Heart left ventricle (tissue), 13 donors: ENCODE measurements at regions not wholly inside any gene's neighbourhood (a gene's known extent, or its start where the extent isn't known, plus 50 kb on each side); places are given as distances from the start of the nearest gene placed in this dataset.

Source experiments
- CTCF ChIP-seq, 12 donors: fragments of 200-600 bp; sonication (generic) in 4 of 12; IDR thresholded peaks; one replicate each; pipeline versions ENCODE4 v1.5.0 to v1.8.0; 2018 to 2022; ENCODE audit warnings: antibody characterized with exemption in 12 of 12, mild to moderate bottlenecking in 5 of 12
- POLR2A ChIP-seq, 2 donors: fragments of 450-650 bp; IDR thresholded peaks; one replicate each; pipeline ENCODE4 v1.6.1; 2017; ENCODE audit warnings: antibody characterized with exemption in 2 of 2, mild to moderate bottlenecking in 2 of 2, moderate library complexity in 2 of 2
- donor health status: ischemic (EF 13 %, LVEDD 7.1; RV severe dilation, severe dysfunction).
- donor health status: DM: no; HTN: yes; CAD: no.
- donor health status: DM: no; HTN: no; CAD: no.
- donor health status: ischemic (EF 25% LVEDD 6.9; RV normal size, moderate dysfunction).
- donor health status: ischemic (EF 25% LVEDD 5.7; RV mildly dilated, moderate dysfunction).
- donor health status: ischemic (EF 35%, LVEDD 5.7; RV mildly dilated, moderate dysfunction).
- donor health status: nonischemic (EF 11% LVEDD 7.7; RV severe dilation, severe dysfunction).
- donor health status: DM: yes; HTN: yes; CAD: no.
- donor health status: PGD.
- donor health status: ischemic (EF 29% LVEDD 5.4; RV normal size, mild dysfunction).
- donor health status: nonischemic (EF 23%, LVEDD 6.1; RV moderate dilation, normal function).

GRCh38 chr10:9291081-9291480, 1236.6 kb downstream of the GATA3 start:
- TF ChIP-seq POLR2A (IDR thresholded peaks at IDR 0.05) (no peak), CTCF (IDR thresholded peaks at IDR 0.05) (no peak)
